ENCODE measurements at regions not wholly inside any gene's neighbourhood (a gene's known extent, or its start where the extent isn't known, plus 50 kb on each side); places are given as distances from the start of the nearest gene placed in this dataset.
A peak's percentile ranks its signal among the peaks of the same experiment; 100 is the strongest.

GRCh38 chr3:197367081-197367780 is 68.8 kb upstream of the DLG1 start:
- no peak overlapping the region for H3T11ph ChIP-seq (ENCODE audit: low read length)
- no peaks in the 10 kb centered on the region for H3K79me1 ChIP-seq (ENCODE audit: insufficient read depth, low read depth, low read length, poor library complexity, severe bottlenecking)
- H3K23ac ChIP-seq (ENCODE audit: insufficient read length, low read depth, low read length) = no peak overlapping the region
- H3K36me3 Mint-ChIP-seq (ENCODE audit: insufficient read depth in 1 of 3, low read depth in 3 of 3) = peaks cover 0 to 4% (median 0%) of the 10 kb centered on the region in 3 experiments; a peak in 3 of 7 replicates
- H2BK12ac ChIP-seq (ENCODE audit: insufficient read length, low read depth, low read length) = no peak overlapping the region
- H2BK120ac ChIP-seq (ENCODE audit: low read depth, low read length, poor library complexity, severe bottlenecking) = no peak overlapping the region
- peaks cover 15% of the 10 kb centered on the region; the same call in 1 of the 2 replicates for H3K4me1 ChIP-seq (ENCODE audit: insufficient read depth, low read length)
- H3K27ac ChIP-seq (ENCODE audit: insufficient read length, low read depth, low read length) = no peak overlapping the region
- H2AFZ ChIP-seq (ENCODE audit: low read length) = no peak overlapping the region
- H3K9ac ChIP-seq (ENCODE audit: extremely low read depth, insufficient read length, low read length) = no peak overlapping the region
- H3K9me3 Mint-ChIP-seq = no peaks in the 10 kb centered on the region; a peak in 1 of 5 replicates
- TF ChIP-seq CTCF (conservative IDR thresholded peaks at IDR 0.05) = no peak
- no peak overlapping the region for H2AK5ac ChIP-seq (ENCODE audit: insufficient read length, low read length)
- no peak overlapping the region for H3K18ac ChIP-seq (ENCODE audit: insufficient read length, low read depth, low read length)
- H3K27me3 Mint-ChIP-seq (ENCODE audit: low read depth) = no peaks in the 10 kb centered on the region; the same call in 1 of the 2 replicates
- no peak overlapping the region for H2BK15ac ChIP-seq (ENCODE audit: low read depth, low read length)
- no peaks in the 10 kb centered on the region for H4K20me1 ChIP-seq (ENCODE audit: control insufficient read depth, insufficient read depth, insufficient read length)
- H3K27me3 ChIP-seq (ENCODE audit: insufficient read depth, low read length) = no peaks in the 10 kb centered on the region
- H3K9me3 ChIP-seq (ENCODE audit: control insufficient read depth, low read depth, low read length) = no peaks in the 10 kb centered on the region
- H3K4me3 Mint-ChIP-seq = no peak overlapping the region
- H4K5ac ChIP-seq (ENCODE audit: insufficient read length, low read depth, low read length) = no peak overlapping the region
- no peak overlapping the region for H4K91ac ChIP-seq (ENCODE audit: insufficient read length, low read depth, low read length)
- no peak for DNase-seq
- no CpG with 5 or more reads among the region's 13 CpGs for WGBS (ENCODE audit: extremely low coverage, insufficient read length, low lambda C conversion rate)
- H3K56ac ChIP-seq (ENCODE audit: insufficient read length, low read depth, low read length) = no peak overlapping the region
- no peaks in the 10 kb centered on the region for H3K23me2 ChIP-seq (ENCODE audit: insufficient read length, low read depth, low read length, poor library complexity, severe bottlenecking)
- peak overlapping the region in 2 of 3 experiments; percentile 79; a peak in 3 of 7 replicates for H3K27ac Mint-ChIP-seq
- H3K79me2 ChIP-seq (ENCODE audit: insufficient read depth, low read length) = no peaks in the 10 kb centered on the region
- H3K4me2 ChIP-seq (ENCODE audit: insufficient read depth, insufficient read length, low read length) = no peak overlapping the region
- no peak overlapping the region for H3K14ac ChIP-seq (ENCODE audit: insufficient read depth, low read length)
- H2BK20ac ChIP-seq (ENCODE audit: low read depth, low read length, poor library complexity, severe bottlenecking) = no peak overlapping the region
- no peak overlapping the region for H2BK5ac ChIP-seq (ENCODE audit: insufficient read length, low read length)
- H3K4ac ChIP-seq (ENCODE audit: low read depth, low read length) = no peak overlapping the region
- peaks cover 54 to 61% of the 10 kb centered on the region in 2 experiments for H3K4me1 Mint-ChIP-seq
- no peak overlapping the region for H4K8ac ChIP-seq (replicated peaks; ENCODE audit: insufficient read length, low read depth, low read length)

All from H9 (cell line).